Kasumi-1 (cell line): ENCODE measurements at regions not wholly inside any gene's neighbourhood (a gene's known extent, or its start where the extent isn't known, plus 50 kb on each side); places are given as distances from the start of the nearest gene placed in this dataset.

Experiments used
- DNase-seq, 2 experiments: peaks; one replicate each; lab custom pipeline; 2025; lab: John Stamatoyannopoulos, UW

GRCh38 chr5:171688696-171689495 lies 96.7 kb upstream of the SMIM23 start:
- DNase-seq, result no peak

- no peak for DNase-seq
These were observed 95.7 kb upstream of the SMIM23 start for GRCh38 chr5:171689853-171690417.

DNA sequence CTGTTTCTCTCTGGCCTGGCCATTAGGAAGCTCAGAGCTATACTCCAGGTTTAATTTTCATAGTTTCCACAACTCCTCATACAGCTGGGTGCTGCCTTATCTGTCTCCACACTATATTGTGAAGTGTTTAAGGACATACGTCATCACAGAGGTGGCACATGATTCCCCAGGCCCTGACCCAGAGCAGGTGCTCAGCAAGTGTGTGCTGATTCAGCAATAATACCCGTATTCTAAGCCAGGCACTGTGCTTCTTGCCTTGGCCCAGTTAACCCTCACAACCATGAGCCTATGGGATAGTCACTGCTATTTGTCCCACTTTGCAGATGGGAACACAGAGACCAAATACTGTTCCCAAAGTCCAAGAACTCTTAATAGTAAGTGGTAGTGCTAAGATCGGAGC lies 93.5 kb upstream of the SMIM23 start:
- DNase-seq, result no peak

DNA sequence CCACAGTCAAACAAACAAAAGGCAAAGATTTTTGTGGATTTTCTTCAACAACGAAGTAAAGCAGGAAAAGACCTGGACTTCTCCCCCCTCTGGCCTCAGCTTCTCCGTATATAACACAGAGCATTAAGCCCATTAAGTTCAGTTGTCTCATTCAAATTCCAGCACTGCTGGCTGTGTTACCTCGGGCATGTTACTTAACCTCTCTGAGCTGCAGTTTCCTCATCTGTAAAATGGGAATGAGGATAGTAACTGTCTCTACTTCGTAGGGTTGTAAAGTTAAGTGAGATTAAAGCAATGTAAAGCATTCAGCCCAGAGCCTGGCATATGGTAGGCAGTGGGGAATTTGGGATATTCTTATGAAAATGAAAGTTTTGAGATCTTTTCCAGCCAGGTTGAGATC lies 92.7 kb upstream of the SMIM23 start:
- DNase-seq, result no peak

DNA sequence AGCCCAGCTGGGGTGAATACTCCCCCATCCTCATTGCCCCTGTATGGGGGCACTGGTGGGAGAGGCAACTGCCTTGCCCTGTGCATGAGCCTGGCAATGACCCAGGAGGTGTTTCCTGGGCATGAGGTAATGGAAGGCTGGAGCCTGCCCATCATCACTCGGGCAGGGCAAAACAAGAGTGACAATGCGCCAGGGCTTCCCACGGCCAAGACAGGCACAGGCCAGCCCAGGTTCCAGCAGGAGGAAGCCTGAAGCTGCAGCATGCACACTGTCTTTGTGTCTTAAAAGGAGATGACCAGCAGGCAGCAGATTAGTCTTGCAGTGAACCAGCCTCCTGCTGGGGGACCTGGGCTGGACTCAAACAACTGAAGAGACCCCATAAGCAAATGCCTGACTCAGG lies 92.2 kb upstream of the SMIM23 start:
- no peak for DNase-seq

DNA sequence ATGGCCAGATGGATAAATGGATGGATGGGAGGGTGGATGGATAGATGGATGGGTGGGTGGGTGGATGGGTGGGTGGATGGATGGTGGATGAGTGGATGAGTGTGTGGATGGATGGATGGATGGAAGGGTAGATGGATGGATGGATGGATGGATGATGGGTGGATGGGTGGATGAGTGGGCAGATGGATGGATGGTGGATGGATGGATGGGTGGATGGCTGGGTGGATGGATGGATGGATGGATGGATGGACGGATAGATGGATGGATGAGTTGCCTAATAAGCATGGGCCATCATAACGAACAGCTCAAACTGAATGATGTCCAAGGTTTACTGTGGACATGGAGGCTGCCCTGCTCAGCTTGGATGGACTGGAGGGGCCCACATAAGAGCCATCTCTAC lies 89.8 kb upstream of the SMIM23 start:
- DNase-seq, result no peak

GRCh38 chr5:171697221-171698102 lies 88.2 kb upstream of the SMIM23 start:
- no peak for DNase-seq

DNA sequence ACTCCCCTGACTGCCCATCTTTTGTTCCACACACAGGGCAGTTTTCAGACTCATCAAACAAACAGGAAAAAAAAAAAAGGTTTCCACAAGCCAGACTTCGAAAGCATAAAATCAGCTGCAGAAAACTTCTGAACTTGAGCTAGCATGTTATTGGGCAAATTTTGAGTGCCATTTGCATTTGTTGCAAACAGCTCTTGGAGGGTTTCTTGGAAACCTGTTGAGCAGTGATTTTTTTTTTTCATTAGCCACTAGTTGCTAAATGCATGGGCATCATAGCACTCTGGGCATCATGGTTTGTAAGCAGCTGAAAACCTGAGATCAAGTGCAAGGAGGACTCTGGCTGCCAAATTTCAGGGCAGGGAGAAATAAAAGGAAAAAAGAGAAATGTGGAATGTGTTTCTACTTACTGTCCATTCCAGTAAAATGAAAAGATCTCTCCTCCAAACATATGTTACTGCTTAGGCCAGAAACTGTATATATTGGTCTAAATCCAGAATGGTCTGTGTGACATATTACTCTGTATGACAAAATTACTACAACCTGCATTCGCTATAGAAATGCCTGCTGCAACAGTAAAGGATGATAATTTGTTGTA lies 85.2 kb upstream of the SMIM23 start:
- no peak for DNase-seq

DNA sequence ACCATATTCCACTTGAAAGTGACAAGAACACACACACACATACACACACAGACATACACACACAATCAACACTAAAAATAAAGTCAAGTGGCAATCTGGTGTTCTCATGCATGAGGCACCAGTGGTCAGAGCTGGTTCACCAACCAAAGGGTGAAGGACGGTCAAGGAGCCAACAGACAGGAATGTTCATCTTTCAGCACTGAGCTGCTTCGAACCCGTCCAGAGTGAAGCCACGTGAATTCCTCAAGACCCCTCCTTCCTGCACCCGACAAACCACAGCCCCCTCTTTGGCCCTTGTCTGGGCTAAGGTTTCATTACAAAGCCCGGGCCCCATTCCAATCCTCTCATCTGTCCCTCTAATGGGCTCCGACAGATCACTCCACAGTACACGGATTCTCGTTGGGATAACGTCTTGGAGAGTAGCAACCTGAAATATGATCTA lies 84.5 kb upstream of the SMIM23 start:
- no peak for DNase-seq

- no peak for DNase-seq
These were observed 83.4 kb upstream of the SMIM23 start for GRCh38 chr5:171702135-171702770.

- DNase-seq, result no peak
These were observed 82.5 kb upstream of the SMIM23 start for GRCh38 chr5:171703146-171703545.

- no peak for DNase-seq
These were observed 80.6 kb upstream of the SMIM23 start for GRCh38 chr5:171705036-171705435.

DNA sequence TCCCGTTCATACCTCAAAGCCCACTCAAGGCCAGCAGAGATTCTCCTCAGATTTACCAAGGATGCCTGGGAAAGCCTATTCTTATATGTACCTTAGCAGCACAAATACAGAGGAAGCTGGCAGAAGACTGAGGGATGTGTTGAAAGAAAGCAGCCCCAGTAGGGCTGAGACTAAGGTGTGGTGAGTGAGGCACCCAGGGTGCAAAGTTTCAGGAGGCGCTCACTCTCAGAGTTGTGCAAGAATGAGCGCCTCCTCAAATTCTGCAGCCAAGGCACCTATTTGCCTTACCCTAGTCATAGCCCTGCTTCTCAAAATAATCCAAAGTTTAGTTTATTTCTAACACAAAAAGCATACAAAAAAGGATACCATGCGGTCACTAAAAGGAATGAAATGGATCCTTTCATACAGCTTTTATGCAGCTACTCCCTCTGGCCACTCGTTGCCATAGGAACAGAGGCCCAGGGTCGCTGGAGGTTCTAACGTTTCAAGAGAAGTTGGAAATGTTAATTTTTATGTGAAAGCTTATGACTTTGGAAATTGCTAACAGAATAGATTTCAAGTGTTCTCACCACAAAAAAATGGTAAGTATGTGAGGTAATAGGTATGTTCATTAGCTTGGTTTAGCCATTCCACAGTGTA lies 79.7 kb upstream of the SMIM23 start:
- DNase-seq, result no peak

DNA sequence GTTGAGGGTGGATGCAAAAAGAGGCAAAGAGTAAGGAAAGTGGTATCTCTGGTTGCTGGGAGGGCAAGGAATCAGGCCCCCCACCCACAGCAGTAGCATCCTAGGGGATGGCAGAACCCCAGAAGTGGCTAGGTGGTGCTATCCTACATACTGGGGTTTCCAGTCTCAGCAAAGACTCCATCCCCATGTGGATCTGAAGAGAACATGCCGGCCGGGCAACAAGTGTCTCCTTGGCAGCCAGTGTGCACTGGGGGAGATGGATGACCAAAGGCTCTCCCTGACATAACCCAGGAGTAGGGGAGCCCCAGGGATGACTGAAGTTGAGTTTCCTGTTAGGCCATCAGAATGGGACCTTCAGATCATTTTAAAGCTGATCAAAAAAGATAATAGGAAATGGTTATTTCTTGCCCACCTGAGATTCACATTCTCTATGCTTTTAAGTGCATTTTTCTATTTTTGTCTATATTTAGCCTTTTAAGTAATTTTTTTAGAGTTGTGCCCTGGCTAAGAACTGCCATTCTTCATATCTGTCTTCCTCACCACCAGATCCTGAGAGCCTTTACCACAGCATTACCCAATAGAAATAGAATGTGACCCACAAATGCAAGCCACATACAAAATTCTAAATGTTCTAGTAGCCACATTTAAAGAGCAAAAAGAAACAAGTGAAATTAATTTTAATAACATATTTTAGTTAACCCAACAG lies 78.7 kb upstream of the SMIM23 start:
- no peak for DNase-seq

DNA sequence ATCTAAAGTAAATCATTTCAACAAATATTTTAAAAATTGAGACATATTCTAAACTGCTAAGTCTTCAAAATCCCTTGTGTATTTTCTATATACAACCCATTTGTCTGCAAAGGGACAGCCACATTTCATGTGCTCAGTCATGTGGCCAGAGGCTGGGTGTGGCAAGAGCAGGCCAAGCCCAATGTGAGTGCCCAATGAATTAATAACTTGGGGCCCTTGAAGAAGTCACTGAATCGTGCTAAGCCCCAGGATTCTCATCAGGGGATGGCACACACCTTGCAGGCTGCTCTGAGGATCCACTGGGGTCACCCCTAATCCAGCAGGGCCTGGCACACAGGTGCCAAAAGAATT lies 78.2 kb upstream of the SMIM23 start:
- DNase-seq, result no peak

DNA sequence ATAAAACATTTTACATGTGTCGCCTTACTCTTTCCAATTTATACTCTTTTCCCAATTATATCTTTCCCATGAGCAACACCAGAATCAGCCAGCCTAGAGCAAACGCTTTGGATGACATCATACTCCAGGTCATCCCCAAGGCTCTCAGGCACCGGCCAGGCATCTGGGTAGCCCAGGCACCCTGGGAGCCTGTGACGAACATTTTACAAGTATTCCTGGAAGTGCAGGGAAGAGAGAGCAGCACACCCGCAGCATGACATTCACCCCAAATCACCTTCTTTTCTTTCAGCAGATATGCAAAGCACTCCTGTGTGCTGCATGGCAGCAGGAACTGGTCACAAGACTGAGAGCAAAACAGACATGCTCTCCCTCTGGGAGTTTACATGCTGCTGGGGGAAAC lies 75.7 kb upstream of the SMIM23 start:
- DNase-seq, result no peak

GRCh38 chr5:171710451-171711024 lies 75.1 kb upstream of the SMIM23 start:
- no peak for DNase-seq

- no peak for DNase-seq
These were observed 74.0 kb upstream of the SMIM23 start for GRCh38 chr5:171711571-171711970.

DNA sequence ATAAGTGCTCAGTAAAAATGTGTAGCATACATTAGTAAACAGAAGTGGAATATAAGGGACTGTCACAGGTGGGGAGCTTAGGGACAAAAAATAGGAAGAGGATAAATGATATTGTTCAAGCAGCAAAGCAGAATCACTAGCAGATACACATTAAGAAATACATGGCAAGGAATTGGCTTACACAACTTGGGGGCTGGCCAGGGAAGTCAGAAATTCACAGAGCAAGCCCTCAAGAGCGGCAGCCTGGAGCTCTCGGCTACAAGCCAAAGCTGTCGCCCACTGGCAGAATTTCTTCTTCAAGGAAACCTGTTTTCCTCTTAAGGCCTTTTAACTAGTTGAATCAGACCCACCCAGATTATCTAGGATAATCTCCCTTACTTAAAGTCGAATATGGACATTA lies 73.0 kb upstream of the SMIM23 start:
- DNase-seq, result no peak

- no peak for DNase-seq
These were observed 72.5 kb upstream of the SMIM23 start for GRCh38 chr5:171713152-171713551.

DNA sequence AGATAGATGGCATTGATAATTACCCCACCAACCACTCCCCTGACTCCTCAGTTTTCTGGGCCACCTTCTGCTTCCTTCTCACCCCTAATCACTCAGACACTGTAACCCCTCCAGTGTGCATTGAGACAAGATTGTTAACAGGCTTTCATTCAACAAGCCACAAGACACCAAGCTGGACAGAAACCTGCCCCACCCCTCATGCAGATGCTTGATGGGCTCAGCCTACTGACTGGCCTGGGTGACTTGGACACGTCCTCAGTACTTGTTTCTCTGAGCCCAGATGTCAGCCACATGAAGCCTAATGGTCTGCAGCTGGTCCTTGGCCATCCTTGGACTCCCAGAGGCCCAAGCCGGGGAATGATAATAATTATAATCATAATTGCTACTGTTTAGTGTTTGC lies 71.4 kb upstream of the SMIM23 start:
- DNase-seq, result no peak
